Smooth muscle cell (in vitro differentiated cells): ENCODE measurements at regions not wholly inside any gene's neighbourhood (a gene's known extent, or its start where the extent isn't known, plus 50 kb on each side); places are given as distances from the start of the nearest gene placed in this dataset.

ENCODE experiments used
- DNase-seq: peaks from one replicate; lab custom pipeline; 2025; ENCODE audit not compliant: unreplicated experiment; lab: John Stamatoyannopoulos, UW
- H2AFZ ChIP-seq: fragments of 200-600 bp; sonication (generic); 2 replicates; pipeline ENCODE4 v1.6.0; 2016; ENCODE audit warnings: antibody characterized with exemption, low read depth, mild to moderate bottlenecking
- H3F3A ChIP-seq: fragments of 200-600 bp; sonication (generic); 2 replicates; pipeline ENCODE4 v1.6.0; 2017; ENCODE audit warnings: antibody characterized with exemption, low read depth
- H3K27ac ChIP-seq: fragments of 200-600 bp; sonication (generic); 2 replicates; pipeline ENCODE4 v1.5.1; 2016; ENCODE audit warnings: low read depth, mild to moderate bottlenecking
- H3K27me3 ChIP-seq: fragments of 200-600 bp; sonication (generic); 2 replicates; pipeline ENCODE4 v1.6.1; 2016; ENCODE audit warnings: low read depth, mild to moderate bottlenecking
- H3K36me3 ChIP-seq: fragments of 200-600 bp; sonication (generic); 2 replicates; pipeline ENCODE4 v1.5.1; 2016; ENCODE audit warnings: low read depth
- H3K4me1 ChIP-seq: fragments of 200-600 bp; sonication (generic); 2 replicates; pipeline ENCODE4 v1.5.1; 2016; ENCODE audit warnings: low read depth
- H3K4me2 ChIP-seq: fragments of 200-600 bp; sonication (generic); 2 replicates; pipeline ENCODE4 v1.6.0; 2016; ENCODE audit warnings: mild to moderate bottlenecking
- H3K4me3 ChIP-seq: fragments of 200-600 bp; sonication (generic); 2 replicates; pipeline ENCODE4 v1.5.1; 2016; ENCODE audit warnings: mild to moderate bottlenecking
- H3K79me2 ChIP-seq: fragments of 200-600 bp; sonication (generic); 2 replicates; pipeline ENCODE4 v1.6.0; 2016; ENCODE audit warnings: low read depth, mild to moderate bottlenecking
- H3K9ac ChIP-seq: fragments of 200-600 bp; sonication (generic); 2 replicates; pipeline ENCODE4 v1.6.0; 2016; ENCODE audit warnings: low read depth
- H3K9me3 ChIP-seq: fragments of 200-600 bp; sonication (generic); replicated peaks from 2 replicates; pipeline ENCODE4 v1.5.1; 2016; ENCODE audit warnings: low read depth
- H4K20me1 ChIP-seq: fragments of 200-600 bp; sonication (generic); 2 replicates; pipeline ENCODE4 v1.6.0; 2016; ENCODE audit warnings: low read depth
- CTCF ChIP-seq: fragments of 200-600 bp; sonication (generic); IDR thresholded peaks from 2 replicates; pipeline ENCODE4 v1.5.1; 2017; ENCODE audit warnings: borderline replicate concordance, mild to moderate bottlenecking, antibody characterized with exemption; ENCODE audit not compliant: insufficient read depth, poor library complexity, severe bottlenecking
- WGBS: methylation state at CpG from one replicate; pipeline ENCODE4 v1.1.7; 2016; ENCODE audit warnings: low lambda C conversion rate; 5-methylcytosine and 5-hydroxymethylcytosine counted together

DNA sequence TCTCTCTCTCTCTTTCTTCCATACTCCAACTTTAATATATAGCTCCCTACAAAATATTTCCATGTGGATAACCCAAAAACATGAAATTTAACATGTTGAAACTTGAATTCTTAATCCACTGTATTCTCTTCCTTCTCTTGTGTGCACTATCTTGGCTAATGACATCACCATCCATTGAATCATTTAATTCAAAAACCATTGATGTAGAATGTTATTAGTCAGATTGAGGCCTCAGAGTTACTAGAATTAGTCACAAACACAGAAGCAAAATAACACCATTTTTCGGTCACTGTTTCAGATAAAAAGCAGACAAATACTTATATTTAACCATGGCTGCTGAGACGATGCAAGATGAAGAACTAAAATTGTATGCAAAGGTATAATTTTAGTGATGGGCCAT lies 256.9 kb upstream of the LRRC3B start:
- WGBS = 87% methylated on average over 2 of the region's 2 CpGs

GRCh38 chr3:26368312-26368711 lies 254.3 kb upstream of the LRRC3B start:
- Histone ChIP-seq H3K27me3 (no peaks in the 10 kb centered on the region), H3K9ac (no peak overlapping the region), H3K79me2 (no peaks in the 10 kb centered on the region), H4K20me1 (no peaks in the 10 kb centered on the region), H3K27ac (no peak overlapping the region), H3K4me2 (no peak overlapping the region), H3K4me1 (no peaks in the 10 kb centered on the region), H3K36me3 (no peaks in the 10 kb centered on the region), H2AFZ (peak overlapping the region; percentile 43), H3K4me3 (no peak overlapping the region), H3K9me3 (no peaks in the 10 kb centered on the region), H3F3A (no peaks in the 10 kb centered on the region)
- TF ChIP-seq CTCF = no peak
- DNase-seq = no peak

More for the DNA sequence above, 256.9 kb upstream of the LRRC3B start:
- Histone ChIP-seq H3K4me2 (no peak overlapping the region), H2AFZ (no peak overlapping the region), H3K9ac (no peak overlapping the region), H3K36me3 (no peaks in the 10 kb centered on the region), H4K20me1 (no peaks in the 10 kb centered on the region), H3K4me3 (no peak overlapping the region), H3K79me2 (no peaks in the 10 kb centered on the region), H3K9me3 (no peaks in the 10 kb centered on the region), H3K4me1 (no peaks in the 10 kb centered on the region), H3K27me3 (no peaks in the 10 kb centered on the region), H3K27ac (no peak overlapping the region), H3F3A (no peaks in the 10 kb centered on the region)
- no peak for DNase-seq
- TF ChIP-seq CTCF = no peak

- H3K4me3 ChIP-seq = no peak overlapping the region
- no peaks in the 10 kb centered on the region for H3K4me1 ChIP-seq
- H3K27me3 ChIP-seq = no peaks in the 10 kb centered on the region
- TF ChIP-seq CTCF = no peak
- no peak for DNase-seq
- H3K9ac ChIP-seq = no peak overlapping the region
- no peaks in the 10 kb centered on the region for H3K9me3 ChIP-seq
- WGBS = 83% methylated on average over 7 of the region's 7 CpGs
- H3K4me2 ChIP-seq = no peak overlapping the region
- no peaks in the 10 kb centered on the region for H3K79me2 ChIP-seq
- H3K36me3 ChIP-seq = no peaks in the 10 kb centered on the region
- H2AFZ ChIP-seq = no peak overlapping the region
- no peaks in the 10 kb centered on the region for H3F3A ChIP-seq
- H4K20me1 ChIP-seq = no peaks in the 10 kb centered on the region
- H3K27ac ChIP-seq = no peak overlapping the region
Measured at GRCh38 chr3:26369133-26369532, 253.4 kb upstream of the LRRC3B start.

DNA sequence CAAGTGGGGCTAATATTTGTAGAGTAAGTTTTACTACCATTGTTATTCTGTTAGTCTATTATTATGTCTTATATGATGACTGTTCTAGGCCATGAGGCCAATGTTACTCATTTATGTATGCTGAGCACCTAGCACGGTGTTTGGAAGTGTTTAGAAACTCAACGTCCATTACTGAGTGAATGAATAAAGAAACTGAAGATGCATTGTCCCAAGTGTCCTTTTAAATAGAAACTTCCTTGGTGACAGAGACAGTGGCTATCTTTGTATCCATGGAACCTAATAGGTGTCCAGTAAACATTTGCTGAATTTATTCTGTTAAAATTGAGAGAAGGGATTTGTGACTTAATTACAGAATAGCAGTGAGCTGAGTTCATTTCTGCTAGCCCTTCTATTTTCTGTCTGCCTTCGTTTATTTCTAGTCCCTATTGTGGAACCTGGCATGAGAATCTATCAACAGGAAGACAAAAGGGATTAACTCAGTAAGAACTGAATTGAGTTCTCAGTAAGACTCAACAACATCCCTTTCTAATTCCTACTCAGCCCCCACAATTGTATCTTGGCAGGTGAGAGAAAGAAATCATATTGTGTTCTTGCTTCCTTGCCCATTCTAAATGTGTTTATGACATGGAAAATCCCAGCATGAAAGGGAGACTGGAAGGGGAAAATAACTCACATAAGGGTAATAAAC lies 246.6 kb upstream of the LRRC3B start:
- no peak overlapping the region for H3K4me2 ChIP-seq
- H3K4me1 ChIP-seq = no peaks in the 10 kb centered on the region
- H3K36me3 ChIP-seq = no peaks in the 10 kb centered on the region
- no peaks in the 10 kb centered on the region for H4K20me1 ChIP-seq
- H3K27ac ChIP-seq = no peak overlapping the region
- no peaks in the 10 kb centered on the region for H3K9me3 ChIP-seq
- no peak overlapping the region for H3K9ac ChIP-seq
- no peaks in the 10 kb centered on the region for H3K27me3 ChIP-seq
- no peak for DNase-seq
- no peaks in the 10 kb centered on the region for H3F3A ChIP-seq
- H3K4me3 ChIP-seq = no peak overlapping the region
- TF ChIP-seq CTCF = no peak
- H2AFZ ChIP-seq = no peak overlapping the region
- 88% methylated on average over 3 of the region's 3 CpGs for WGBS
- no peaks in the 10 kb centered on the region for H3K79me2 ChIP-seq
